ENCODE measurements at regions not wholly inside any gene's neighbourhood (a gene's known extent, or its start where the extent isn't known, plus 50 kb on each side); places are given as distances from the start of the nearest gene placed in this dataset.
"Not testable (repeated sequence)": the region's sequence is repeated elsewhere in the genome, so short reads cannot be mapped to it uniquely, and the experiment has no call there.

DNA sequence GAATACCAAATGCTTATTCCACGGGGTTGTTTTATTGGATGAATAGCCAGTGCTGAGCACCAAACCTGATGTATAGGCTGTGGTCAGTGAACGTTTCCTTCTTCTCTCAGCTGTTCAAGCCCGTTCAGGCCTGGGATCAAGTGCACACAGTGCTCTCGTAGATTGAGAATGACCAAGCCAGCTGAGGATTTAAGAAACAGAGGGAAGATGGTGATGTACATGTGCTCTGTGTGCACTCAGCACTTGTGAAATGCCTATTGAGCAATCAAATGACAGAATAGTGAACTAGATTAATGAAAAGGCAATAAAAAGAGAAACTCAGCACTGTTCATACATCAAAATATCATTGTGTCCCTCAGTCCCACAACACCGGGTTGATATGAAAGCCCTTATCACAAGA is 302.5 kb downstream of the BMPER start:
- no peak for DNase-seq (ENCODE audit: low read depth in 4 of 4, low spot score in 1 of 4)

DNA sequence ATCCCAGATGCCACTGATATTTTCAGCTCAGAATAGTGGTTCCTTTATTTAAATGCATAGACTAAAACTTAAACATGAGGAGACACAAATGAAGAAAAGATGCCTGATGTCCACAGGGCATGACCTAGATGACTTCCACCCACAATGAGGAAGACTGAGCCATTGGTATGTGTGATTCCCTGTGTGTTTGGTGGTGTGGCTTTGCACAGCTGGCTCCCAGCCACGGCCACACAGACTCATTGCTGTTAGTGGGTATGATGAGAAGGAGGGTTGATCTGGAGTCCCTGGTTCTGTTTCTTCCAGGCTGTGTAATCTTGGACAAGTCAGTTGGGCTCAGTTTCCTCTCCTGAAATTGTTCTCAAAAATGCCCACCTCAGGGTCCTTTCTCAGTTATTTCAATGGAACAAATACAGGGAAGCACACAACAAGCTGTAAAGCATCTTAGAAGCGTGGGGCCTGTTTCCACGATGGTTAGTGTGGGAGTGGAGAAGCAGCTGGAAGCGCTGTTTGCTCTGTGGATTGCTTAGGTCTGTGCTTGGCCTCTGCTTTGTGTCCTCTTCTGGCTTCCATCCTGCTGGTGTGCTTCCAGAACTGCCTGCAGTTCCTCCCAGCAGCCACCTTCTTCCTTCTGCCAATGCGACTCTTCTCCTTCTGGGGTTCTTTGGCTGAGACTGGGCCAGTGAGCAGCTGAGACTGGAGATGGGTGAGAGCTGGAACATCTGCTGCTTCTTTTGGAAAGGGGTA is 303.7 kb downstream of the BMPER start:
- no peak for DNase-seq (ENCODE audit: low read depth in 4 of 4, low spot score in 1 of 4)

DNA sequence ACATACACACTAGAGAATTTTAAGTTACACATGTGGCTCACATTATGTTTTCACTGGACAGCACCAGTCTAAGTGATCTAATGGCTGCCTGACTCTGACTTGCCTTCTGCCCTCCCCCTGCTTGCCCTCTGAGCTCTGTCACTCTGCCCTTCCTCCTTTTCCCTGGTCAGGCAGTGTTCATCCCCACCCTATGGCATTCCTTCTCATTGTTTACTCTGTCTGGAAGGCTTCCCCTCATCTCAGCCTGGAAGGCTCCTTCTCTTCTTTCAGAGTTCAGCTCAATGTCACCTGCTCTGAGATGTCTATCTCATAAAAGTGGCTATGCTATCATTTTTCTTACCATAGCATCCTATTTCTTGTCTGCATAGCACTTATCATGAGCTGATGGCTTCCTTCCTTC is 305.7 kb downstream of the BMPER start:
- no peak for DNase-seq (ENCODE audit: low read depth in 4 of 4, low spot score in 1 of 4)

DNA sequence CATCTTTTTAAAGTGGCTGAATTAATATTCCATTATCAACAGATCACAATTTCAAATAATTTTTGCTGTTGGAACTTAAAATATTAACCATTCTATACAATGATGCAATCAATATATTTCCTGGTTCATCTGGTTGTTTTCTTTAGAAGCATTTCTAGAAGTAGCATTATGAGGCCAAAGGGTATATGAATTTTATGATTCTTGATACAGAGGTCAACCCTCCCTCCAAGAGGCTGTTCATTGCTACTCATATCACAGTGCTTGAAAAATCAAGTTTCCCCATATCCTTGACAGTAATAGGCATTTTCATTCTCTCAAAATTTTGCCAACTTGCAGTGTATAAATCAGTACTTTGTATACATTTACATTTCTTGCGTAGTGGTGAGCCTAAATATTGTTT is 312.6 kb downstream of the BMPER start:
- DNase-seq (ENCODE audit: low read depth in 4 of 4, low spot score in 1 of 4), result no peak

DNA sequence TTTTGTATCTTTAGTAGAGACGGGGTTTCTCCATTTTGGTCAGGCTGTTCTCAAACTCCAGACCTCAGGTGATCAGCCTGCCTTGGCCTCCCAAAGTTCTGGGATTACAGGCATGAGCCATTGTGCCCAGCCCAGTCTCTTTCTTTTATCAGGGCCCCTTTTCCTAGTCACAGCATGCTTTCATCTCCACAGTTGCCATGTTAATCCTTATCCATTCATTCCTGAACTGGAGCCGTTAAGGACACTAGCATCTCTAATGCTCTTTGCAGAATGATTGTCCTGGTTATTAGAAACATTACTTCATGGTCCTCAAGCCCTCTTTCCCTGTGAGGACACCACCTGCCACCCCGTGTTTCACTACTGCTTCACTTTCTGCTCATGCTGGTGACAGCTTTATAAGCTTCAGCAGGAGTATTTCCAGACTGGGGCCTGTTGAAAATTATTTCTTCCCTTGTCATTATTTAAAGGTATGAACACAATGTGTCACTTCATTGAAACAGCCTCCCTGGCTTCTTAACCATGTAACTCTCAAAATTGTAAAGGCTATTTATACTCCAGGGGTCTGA is 313.9 kb downstream of the BMPER start:
- DNase-seq (ENCODE audit: low read depth in 4 of 4, low spot score in 1 of 4), result no peak

DNA sequence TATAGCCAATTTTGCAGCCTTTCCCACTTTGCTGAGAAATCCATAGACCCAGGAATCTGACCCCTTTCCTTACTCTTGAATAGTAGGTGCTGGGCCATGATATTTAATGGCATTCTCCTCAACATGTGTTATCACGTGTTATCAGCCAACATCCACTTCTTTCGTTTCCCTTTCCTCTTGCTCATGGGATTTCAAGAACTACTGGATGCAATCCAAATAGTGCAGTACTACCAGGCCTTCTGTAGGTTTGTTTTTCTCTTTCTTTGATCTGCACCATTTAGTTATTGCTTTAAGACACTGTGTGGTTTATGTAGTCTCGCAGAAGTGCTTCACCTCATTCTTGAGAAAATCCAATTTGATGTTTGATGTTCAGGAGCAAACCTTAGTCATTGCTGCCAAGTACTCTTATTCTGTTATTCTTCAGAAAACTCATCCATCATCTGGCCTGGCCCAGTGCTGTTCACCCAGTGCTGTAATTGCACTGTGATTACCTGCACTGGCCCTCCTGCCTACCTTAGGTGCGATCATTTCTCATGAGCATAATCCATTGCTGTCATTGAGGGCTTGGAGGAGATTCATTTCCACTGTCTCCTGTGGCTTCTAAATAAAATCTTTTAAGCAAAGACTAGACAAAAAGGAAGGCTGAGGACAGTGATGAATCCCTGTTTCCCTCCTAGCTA is 315.3 kb downstream of the BMPER start:
- no peak for DNase-seq (ENCODE audit: low read depth in 4 of 4, low spot score in 1 of 4)

DNA sequence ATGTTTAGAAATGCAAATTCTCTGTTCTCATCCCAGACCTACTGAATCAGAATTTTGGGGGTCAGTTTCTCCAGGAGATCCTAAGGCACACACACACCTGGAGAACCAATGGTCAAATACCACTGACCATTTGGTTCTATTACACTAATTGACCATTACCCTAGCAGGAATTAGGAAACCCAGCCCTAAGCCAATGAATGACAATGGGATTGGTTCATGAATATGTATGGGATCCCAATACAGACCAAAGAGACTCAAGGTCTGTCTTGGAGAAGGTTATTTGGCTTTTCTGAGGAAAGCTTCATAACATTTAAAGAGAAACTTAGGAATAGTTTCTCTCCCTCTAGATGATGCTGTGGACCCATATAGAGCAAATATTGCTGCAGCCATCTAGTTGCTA is 317.0 kb downstream of the BMPER start:
- DNase-seq (ENCODE audit: low read depth in 4 of 4, low spot score in 1 of 4), result no peak

DNA sequence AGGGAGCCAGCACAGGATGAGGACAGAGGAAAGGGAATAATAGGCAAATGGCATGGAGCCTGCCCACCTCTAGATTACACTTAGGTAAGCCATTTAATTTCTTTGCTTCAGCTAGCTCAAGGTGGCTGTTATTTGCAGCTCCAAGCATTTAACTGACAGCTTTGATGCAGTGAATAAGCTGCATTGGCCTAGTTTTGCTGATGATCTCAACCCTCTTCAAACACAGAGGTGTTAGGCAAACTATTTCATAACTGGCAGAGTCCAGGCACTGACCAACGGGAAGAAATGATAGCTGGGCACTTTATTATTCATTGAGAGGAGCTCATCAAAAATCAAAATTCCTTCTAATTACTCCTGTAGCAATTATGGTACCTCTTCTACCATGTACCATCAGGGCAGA is 317.4 kb downstream of the BMPER start:
- no peak for DNase-seq (ENCODE audit: low read depth in 4 of 4, low spot score in 1 of 4)

DNA sequence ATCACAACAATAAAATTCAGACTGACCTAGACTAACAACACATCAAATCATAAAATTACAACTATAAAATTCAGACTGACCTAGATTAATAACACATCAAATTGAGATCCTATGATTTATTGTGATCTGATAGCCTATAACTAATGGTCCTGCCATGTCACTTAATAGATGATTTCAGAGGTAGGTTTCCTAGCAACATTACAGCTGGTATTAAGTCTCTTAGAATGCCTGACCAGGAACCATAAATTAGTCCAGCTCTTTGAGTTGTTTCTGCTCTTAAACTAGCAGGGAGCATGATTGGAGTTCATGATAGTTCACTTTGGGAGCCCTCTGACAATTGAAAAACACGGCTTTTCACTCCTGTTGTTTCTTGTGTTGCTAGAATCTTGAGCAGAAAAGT is 318.9 kb downstream of the BMPER start:
- DNase-seq (ENCODE audit: low read depth in 4 of 4, low spot score in 1 of 4), result no peak

DNA sequence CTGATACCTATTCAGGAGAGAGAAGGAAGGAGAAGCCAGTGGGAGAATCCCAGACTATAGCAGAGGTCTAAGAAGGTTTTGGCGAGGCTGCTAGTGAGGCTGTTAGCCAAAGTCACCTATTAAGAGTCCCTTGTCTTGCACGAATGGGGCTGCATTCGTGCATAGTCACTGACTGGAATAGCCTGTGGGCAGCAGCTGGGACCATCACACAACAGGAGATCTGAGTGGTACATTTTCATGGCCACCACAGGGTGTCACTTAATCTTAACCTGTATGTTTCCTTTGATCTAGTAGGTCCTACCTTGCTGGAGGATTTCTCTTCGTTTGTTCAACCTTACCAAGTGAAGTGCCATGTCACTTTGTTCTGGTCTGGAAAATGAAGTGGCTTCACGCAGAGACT is 319.9 kb downstream of the BMPER start:
- DNase-seq (ENCODE audit: low read depth in 4 of 4, low spot score in 1 of 4), result no peak

DNA sequence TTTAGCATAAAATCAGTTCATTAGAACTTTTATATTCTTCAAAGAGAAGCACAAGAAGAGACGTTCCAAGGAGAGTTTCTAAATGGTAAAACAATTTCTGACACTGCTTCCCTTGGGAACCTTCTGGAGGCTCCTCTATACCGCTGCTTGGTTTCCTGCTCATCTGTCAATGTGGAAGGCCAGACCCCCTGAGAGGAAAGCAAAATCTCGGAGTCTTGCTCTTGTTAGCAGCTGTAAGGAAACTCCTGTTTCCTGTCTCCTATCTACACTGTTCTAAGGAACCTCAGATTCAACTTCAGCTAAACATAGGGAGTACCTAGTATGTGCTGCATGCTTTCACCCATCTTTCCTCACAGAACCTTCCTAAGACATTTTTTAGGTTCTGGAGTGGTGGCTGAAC is 322.2 kb downstream of the BMPER start:
- no peak for DNase-seq (ENCODE audit: low read depth in 4 of 4, low spot score in 1 of 4)

DNA sequence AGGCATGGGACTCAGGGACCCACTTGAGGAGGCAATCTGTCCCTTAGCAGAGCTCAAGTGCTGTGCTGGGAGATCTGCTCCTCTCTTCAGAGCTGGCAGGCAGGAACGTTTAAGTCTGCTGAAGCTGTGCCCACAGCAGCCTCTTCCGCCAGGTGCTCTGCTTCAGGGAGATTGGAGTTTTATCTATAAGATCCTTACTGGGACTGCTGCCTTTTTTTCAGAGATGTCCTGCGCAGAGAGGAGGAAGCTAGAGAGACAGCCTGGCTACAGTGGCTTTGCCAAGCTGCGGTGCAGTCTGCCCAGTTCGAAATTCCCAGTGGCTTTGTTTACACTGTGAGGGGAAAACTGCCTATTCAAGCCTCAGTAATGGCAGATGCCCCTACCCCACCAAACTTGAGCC is 329.8 kb downstream of the BMPER start:
- not testable (repeated sequence) for DNase-seq (ENCODE audit: low read depth in 4 of 4, low spot score in 1 of 4)

DNA sequence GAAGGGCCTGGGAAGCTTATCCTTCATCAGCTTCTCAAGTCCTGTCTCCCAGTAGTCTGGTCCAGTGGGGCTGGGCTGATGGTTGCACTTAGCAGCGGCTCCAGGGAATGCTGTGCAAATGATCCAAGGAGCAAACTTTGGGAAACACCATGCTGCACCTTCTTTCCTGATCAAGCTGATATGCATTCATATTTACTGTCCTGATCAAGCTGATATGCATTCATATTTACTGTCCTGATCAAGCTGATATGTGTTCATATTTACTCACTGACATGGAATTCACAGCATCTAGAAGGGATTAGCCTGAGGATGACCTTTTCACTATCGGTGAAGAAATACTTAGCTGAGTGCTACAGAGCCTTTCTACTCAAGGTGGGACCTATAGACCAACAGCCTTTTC is 330.7 kb downstream of the BMPER start:
- no peak for DNase-seq (ENCODE audit: low read depth in 4 of 4, low spot score in 1 of 4)

DNA sequence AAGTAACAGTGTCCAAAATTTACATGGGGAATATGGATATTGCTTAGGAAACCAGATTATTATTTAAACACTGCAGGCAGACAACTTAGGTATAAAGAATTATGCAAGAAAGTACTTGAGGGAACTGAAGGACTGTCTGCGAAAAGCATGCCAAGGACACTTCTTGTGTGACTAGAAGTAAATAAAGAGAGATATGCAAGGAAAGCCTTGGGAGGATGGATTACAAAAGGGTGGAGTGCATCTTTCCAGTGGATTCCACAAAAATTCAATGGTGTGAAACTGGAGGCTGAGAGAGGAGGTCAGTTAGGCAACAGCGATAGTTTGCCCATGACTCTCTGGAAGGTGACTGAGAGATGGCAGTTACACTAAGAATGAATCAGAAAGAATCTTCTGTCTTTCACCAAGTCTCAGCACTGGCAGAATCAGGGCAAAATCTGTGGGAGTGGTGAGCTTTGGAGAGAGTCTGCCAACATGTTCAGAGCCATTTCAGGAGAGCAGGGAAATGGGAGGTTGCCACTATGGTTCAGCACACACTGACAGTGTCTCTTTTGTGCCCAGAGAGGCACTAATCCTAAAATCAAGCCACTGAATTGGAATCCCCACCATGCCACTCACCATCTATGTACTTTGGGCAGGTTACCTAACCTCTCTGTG is 331.6 kb downstream of the BMPER start:
- DNase-seq (ENCODE audit: low read depth in 4 of 4, low spot score in 1 of 4), result no peak

DNA sequence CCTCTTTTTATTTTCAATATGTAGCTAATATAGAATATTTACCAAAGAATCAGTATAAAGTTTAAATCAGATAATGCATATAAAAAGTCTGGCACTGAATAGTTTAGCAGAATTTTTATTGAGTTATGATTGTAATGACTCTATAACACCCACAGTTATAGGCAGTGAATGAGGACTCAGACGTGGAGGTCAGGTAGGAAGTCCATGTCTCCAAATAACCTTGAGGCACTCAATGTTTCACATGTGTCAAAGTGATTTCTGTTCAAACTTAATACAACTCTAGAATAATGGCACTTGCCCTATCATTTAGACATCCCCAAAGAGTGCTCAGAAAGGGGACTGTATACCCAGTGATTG is 332.1 kb downstream of the BMPER start:
- DNase-seq (ENCODE audit: low read depth in 4 of 4, low spot score in 1 of 4), result no peak

DNA sequence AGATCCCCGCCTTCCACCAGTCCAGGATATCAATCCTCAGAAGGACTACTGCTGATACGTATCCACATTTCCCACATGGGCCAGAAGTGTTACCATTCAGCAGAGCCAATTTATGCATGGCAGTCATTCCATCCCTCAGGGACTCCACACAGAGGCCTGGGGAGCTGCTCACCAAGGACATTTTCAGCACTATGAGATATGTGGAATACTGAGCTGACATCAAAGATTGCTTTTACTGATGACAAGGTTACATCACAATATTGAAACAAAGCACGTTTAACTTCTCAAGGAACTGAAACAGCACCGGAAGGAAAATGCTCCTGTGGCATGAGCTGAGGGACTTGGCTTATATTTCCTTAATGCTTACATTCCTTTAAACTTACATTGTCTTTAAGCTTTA is 335.1 kb downstream of the BMPER start:
- no peak for DNase-seq (ENCODE audit: low read depth in 4 of 4, low spot score in 1 of 4)

DNA sequence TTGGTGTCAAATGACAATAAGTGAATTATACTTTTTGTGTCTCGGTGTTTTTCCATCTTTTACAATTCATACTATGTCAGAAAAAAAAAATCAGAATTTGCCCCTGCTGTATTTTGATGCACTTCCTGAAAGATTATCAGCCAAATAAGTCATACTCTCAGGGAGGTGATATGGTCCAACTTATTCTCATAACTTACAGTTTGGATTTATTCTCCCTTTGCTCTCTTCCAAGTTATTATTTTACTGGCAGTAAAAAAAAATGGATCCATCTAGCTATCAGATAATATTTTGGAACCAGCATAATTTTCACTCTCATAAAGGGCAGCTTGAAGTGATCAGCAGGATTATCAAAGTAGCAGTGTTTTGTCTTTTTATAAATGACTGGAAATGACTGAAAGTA is 337.1 kb downstream of the BMPER start:
- DNase-seq (ENCODE audit: low read depth in 4 of 4, low spot score in 1 of 4), result no peak

DNA sequence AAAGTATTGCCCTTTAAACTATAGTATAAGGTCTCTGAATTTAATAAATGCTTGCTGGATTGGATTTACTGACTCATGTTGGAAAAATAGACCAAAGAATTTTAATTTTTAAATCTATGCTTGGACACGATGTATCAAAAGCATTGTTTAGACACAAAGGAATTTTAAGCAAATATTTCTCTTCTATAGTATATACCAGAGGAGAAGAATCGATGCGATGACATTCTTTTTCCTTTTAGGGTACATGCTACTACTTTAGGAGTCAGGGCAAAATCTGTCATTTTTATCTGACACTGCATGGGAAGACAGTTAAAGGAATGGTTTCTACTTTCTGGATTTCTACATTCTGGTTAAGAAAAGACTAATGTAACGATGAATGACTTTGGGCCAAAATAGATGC is 339.9 kb downstream of the BMPER start:
- no peak for DNase-seq (ENCODE audit: low read depth in 4 of 4, low spot score in 1 of 4)

DNA sequence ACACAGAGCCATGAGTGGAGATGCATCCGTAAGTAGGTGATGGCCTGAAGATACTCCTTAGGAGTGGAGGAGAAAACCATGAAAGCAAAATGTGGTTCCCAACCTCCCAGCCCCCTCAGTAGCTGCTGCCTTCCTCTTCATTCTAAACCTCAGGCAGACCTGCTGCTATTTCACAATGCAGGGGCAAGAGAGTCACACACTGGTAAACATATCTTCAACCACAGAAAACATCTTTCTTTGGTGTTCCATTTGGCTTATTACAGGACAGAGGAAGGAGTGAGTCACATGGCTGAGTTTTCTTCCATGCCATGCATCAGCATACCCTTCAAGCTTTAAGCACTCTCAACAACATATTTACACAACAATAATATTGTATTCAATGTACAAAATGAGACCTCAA is 342.1 kb downstream of the BMPER start:
- DNase-seq (ENCODE audit: low read depth in 4 of 4, low spot score in 1 of 4), result no peak

DNA sequence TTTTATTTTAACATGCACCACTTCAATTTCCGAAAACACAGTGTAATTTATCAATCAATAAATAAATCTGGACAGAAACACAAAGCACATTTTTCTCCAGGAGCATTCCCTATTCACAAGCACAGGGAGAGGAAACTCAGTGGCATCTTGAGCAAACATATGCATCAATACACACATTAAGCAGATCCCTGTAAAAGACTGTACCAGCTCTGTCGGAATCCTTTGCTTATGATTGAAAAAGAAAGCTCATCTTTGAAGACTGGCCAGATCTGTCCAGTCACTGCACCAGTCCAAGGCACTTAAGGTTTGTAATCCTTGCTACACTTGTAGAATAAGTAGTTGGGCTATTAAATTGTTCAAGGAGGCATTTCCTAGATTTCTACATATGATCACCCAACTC is 343.9 kb downstream of the BMPER start:
- no peak for DNase-seq (ENCODE audit: low read depth in 4 of 4, low spot score in 1 of 4)

DNA sequence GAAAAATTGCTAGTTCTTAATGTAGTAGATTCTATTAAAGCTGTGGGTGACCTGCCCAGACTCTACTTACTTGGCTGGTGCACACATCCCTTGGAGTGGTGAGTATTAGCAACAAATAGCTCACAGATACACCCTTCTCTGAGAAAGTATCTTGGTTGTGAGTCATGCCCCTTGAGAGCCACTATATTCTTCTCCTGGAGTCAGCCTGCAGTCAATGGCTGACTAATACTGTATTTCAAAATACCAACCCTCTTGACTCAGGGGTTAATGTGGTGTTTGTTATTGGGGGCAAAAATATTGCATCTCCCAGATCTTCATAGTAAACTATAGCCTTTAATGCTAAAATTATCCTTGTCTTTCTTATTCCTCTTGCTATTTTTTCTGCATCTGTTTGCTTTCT is 354.9 kb downstream of the BMPER start:
- DNase-seq (ENCODE audit: low read depth in 4 of 4, low spot score in 1 of 4), result no peak

DNA sequence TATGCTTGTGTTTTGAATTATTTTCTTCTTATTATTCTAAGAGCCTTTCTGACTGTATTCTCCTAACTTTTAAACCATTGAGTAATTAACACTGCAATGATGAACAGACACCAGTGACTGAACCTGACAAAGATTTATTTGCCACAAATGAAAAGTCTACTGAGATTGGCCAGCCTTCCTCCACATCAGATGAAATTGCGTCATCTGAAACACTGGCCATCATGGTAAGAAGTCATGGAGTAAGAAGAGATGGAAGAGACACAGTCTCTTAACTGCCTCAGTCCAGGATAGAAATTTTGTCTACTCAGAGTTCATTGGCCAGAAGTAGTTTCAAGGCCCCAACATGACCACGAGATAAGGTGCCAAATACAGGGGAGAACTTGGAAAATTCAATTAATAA is 357.8 kb downstream of the BMPER start:
- no peak for DNase-seq (ENCODE audit: low read depth in 4 of 4, low spot score in 1 of 4)

Data from stimulated activated CD4-positive, alpha-beta T cell treated with anti-CD3 and anti-CD28 coated beads, Interleukin-1b, Interleukin-23, amount 100 ng/mL, for 24 hours (primary cell).